IMR-90 (cell line): ENCODE measurements at regions not wholly inside any gene's neighbourhood (a gene's known extent, or its start where the extent isn't known, plus 50 kb on each side); places are given as distances from the start of the nearest gene placed in this dataset.

Source experiments
- ATAC-seq: fragments of 200-7000 bp; cut with Tn5 transposase; 2 replicates; pipeline ENCODE4 v1.9.1; 2020; ENCODE audit warnings: low read depth, mild to moderate bottlenecking, moderate library complexity
- BruUV-seq: library from RNA; stranded (reverse); fragments of 400-500 nt; replicated peaks from 2 replicates; lab custom pipeline; 2021; lab: Mats Ljungman, UMichigan
- CTCF ChIA-PET: fragments of 300-600 bp; formaldehyde crosslinking; extraction: SDS; loops from one replicate; lab custom pipeline; 2021; ENCODE audit warnings: antibody characterized with exemption; lab: Yijun Ruan, JAX
- POLR2A ChIA-PET: fragments of 300-600 bp; sonication (Branson Sonifier 250); formaldehyde crosslinking; loops from one replicate; lab custom pipeline; 2022; ENCODE audit warnings: antibody characterized with exemption; ENCODE audit not compliant: unreplicated experiment; lab: Charles Lee
- DNase-seq: peaks from one replicate; pipeline ENCODE4 v3.0.0; 2013
- H2AFZ ChIP-seq: replicated peaks from 2 replicates; pipeline ENCODE3; 2013; ENCODE audit warnings: low read length, mild to moderate bottlenecking; ENCODE audit not compliant: poor library complexity
- H2AK5ac ChIP-seq: 2 replicates; pipeline ENCODE4 v1.6.1; 2013; ENCODE audit warnings: low read depth, low read length, inconsistent platforms
- H2AK9ac ChIP-seq: replicated peaks from 2 replicates; pipeline ENCODE3; 2013; ENCODE audit warnings: mild to moderate bottlenecking, low read depth, low read length, moderate library complexity; ENCODE audit not compliant: poor library complexity
- H2BK120ac ChIP-seq: 2 replicates; pipeline ENCODE4 v1.6.1; 2013; ENCODE audit warnings: low read depth, low read length, inconsistent platforms
- H2BK15ac ChIP-seq: 3 replicates; pipeline ENCODE4 v1.6.1; 2013; ENCODE audit warnings: low read depth, low read length, inconsistent platforms
- H2BK20ac ChIP-seq: 2 replicates; pipeline ENCODE4 v1.6.1; 2013; ENCODE audit warnings: low read depth, mild to moderate bottlenecking, inconsistent platforms, low read length, moderate library complexity
- H2BK5ac ChIP-seq: 2 replicates; pipeline ENCODE4 v1.6.1; 2013; ENCODE audit warnings: mild to moderate bottlenecking, low read depth, low read length, inconsistent platforms; ENCODE audit not compliant: poor library complexity, severe bottlenecking
- H3K14ac ChIP-seq: replicated peaks from 2 replicates; pipeline ENCODE4 v1.6.1; 2013; ENCODE audit warnings: low read depth, low read length, inconsistent platforms
- H3K18ac ChIP-seq: 2 replicates; pipeline ENCODE4 v1.6.1; 2013; ENCODE audit warnings: low read depth, low read length, control low read depth
- H3K23ac ChIP-seq: 2 replicates; pipeline ENCODE4 v1.6.1; 2013; ENCODE audit warnings: low read depth, low read length, inconsistent platforms
- H3K27ac ChIP-seq: 2 replicates; pipeline ENCODE4 v1.5.1; 2013; ENCODE audit warnings: mild to moderate bottlenecking, control low read depth, low read length; ENCODE audit not compliant: insufficient read depth
- H3K27me3 ChIP-seq: 2 replicates; pipeline ENCODE4 v1.6.1; 2013; ENCODE audit warnings: low read length; ENCODE audit not compliant: control insufficient read depth, insufficient read depth
- H3K36me3 ChIP-seq: 2 replicates; pipeline ENCODE4 v1.6.1; 2013; ENCODE audit warnings: low read length, mixed read lengths; ENCODE audit not compliant: control insufficient read depth, insufficient read depth
- H3K4ac ChIP-seq: 2 replicates; pipeline ENCODE4 v1.6.1; 2013; ENCODE audit warnings: low read depth, low read length, inconsistent platforms
- H3K4me1 ChIP-seq: 2 replicates; pipeline ENCODE4 v1.6.1; 2013; ENCODE audit warnings: low read length, mixed read lengths; ENCODE audit not compliant: control insufficient read depth, insufficient read depth
- H3K4me2 ChIP-seq: 2 replicates; pipeline ENCODE4 v1.6.1; 2013; ENCODE audit warnings: low read depth, mild to moderate bottlenecking, control low read depth, low read length, moderate library complexity
- H3K4me3 ChIP-seq: 2 replicates; pipeline ENCODE4 v1.5.1; 2013; ENCODE audit warnings: low read depth, mild to moderate bottlenecking, control low read depth, low read length, moderate library complexity; ENCODE audit not compliant: insufficient read depth
- H3K56ac ChIP-seq: 2 replicates; pipeline ENCODE4 v1.6.1; 2013; ENCODE audit warnings: low read length, inconsistent platforms; ENCODE audit not compliant: insufficient read depth; ENCODE audit errors: extremely low read depth
- H3K79me1 ChIP-seq, 2 experiments: 2 replicates each; pipeline ENCODE4 v1.6.1; 2013; ENCODE audit warnings: low read length in 2 of 2, inconsistent platforms in 1 of 2, low read depth in 1 of 2
- H3K9ac ChIP-seq: 2 replicates; pipeline ENCODE4 v1.6.1; 2013; ENCODE audit warnings: low read depth, low read length, control low read depth
- H3K9me1 ChIP-seq: 2 replicates; pipeline ENCODE4 v1.6.1; 2013; ENCODE audit warnings: low read length, inconsistent platforms; ENCODE audit not compliant: insufficient read depth
- H3K9me3 ChIP-seq: 2 replicates; pipeline ENCODE4 v1.6.1; 2013; ENCODE audit warnings: low read length; ENCODE audit not compliant: control insufficient read depth, insufficient read depth
- H4K20me1 ChIP-seq: 2 replicates; pipeline ENCODE4 v1.6.1; 2013; ENCODE audit warnings: low read length, inconsistent platforms; ENCODE audit not compliant: insufficient read depth
- H4K5ac ChIP-seq: 2 replicates; pipeline ENCODE4 v1.6.1; 2013; ENCODE audit warnings: mild to moderate bottlenecking, low read depth, low read length, control low read depth
- H4K8ac ChIP-seq, 2 experiments: 2 replicates each; pipeline ENCODE4 v1.6.1; 2013; ENCODE audit warnings: low read depth in 2 of 2, low read length in 2 of 2, control low read depth in 1 of 2, inconsistent platforms in 1 of 2
- H4K91ac ChIP-seq: 2 replicates; pipeline ENCODE4 v1.6.1; 2013; ENCODE audit warnings: low read depth, low read length, inconsistent platforms; ENCODE audit not compliant: insufficient read depth
- BHLHE40 ChIP-seq: fragments of 150-350 bp; IDR thresholded peaks from 2 replicates; pipeline ENCODE4 v1.6.1; 2016; ENCODE audit warnings: mild to moderate bottlenecking, low read depth, low read length
- CEBPB ChIP-seq: IDR thresholded peaks from 2 replicates; pipeline ENCODE4 v1.6.1; 2012; ENCODE audit warnings: low read depth, low read length, improper control_type of control experiment
- CHD1 ChIP-seq: IDR thresholded peaks from 2 replicates; pipeline ENCODE4 v1.6.1; 2012; ENCODE audit warnings: low read depth, low read length, improper control_type of control experiment
- CTCF ChIP-seq: conservative IDR thresholded peaks from 2 replicates; pipeline ENCODE4 v1.5.1; 2012; ENCODE audit warnings: mild to moderate bottlenecking, low read depth, low read length, improper control_type of control experiment
- FOS ChIP-seq: fragments of 150-350 bp; IDR thresholded peaks from 2 replicates; pipeline ENCODE4 v1.6.1; 2016; ENCODE audit warnings: low read depth, low read length
- MAFK ChIP-seq: IDR thresholded peaks from 2 replicates; pipeline ENCODE4 v1.6.1; 2012; ENCODE audit warnings: low read depth, low read length, improper control_type of control experiment
- MAZ ChIP-seq: IDR thresholded peaks from 2 replicates; pipeline ENCODE4 v1.6.1; 2012; ENCODE audit warnings: low read depth, mild to moderate bottlenecking, low read length, improper control_type of control experiment, moderate library complexity, borderline replicate concordance
- MXI1 ChIP-seq: IDR thresholded peaks from 2 replicates; pipeline ENCODE4 v1.6.1; 2012; ENCODE audit warnings: low read depth, mild to moderate bottlenecking, low read length, moderate library complexity, borderline replicate concordance
- NFE2L2 ChIP-seq: fragments of 150-350 bp; IDR thresholded peaks from 2 replicates; pipeline ENCODE4 v1.6.1; 2016; ENCODE audit warnings: low read depth, mild to moderate bottlenecking, low read length
- POLR2A ChIP-seq: IDR thresholded peaks from 2 replicates; pipeline ENCODE4 v1.6.1; 2012; ENCODE audit warnings: mild to moderate bottlenecking, low read depth, low read length
- RAD21 ChIP-seq: IDR thresholded peaks from 2 replicates; pipeline ENCODE4 v1.6.1; 2012; ENCODE audit warnings: low read length, improper control_type of control experiment
- RCOR1 ChIP-seq: IDR thresholded peaks from 2 replicates; pipeline ENCODE4 v1.6.1; 2012; ENCODE audit warnings: mild to moderate bottlenecking, low read length, improper control_type of control experiment; ENCODE audit not compliant: insufficient replicate concordance
- RFX5 ChIP-seq: IDR thresholded peaks from 2 replicates; pipeline ENCODE4 v1.8.0; 2012; ENCODE audit warnings: low read depth, mild to moderate bottlenecking, low read length, moderate library complexity
- SMC3 ChIP-seq: fragments of 150-350 bp; IDR thresholded peaks from 2 replicates; pipeline ENCODE4 v1.6.1; 2016; ENCODE audit warnings: low read depth, mild to moderate bottlenecking, antibody characterized with exemption, low read length, moderate library complexity
- WGBS, 2 experiments: methylation state at CpG; one replicate each; pipeline versions ENCODE4 v1.1.5 to v1.1.7; 2013; ENCODE audit warnings: missing lambda C conversion rate in 2 of 2; ENCODE audit not compliant: insufficient read length in 1 of 2; ENCODE audit errors: extremely low coverage in 2 of 2; 5-methylcytosine and 5-hydroxymethylcytosine counted together
- dilution Hi-C: fragments of 300-500 bp; cut with HindIII; formaldehyde crosslinking; loops from one replicate; pipeline ENCODE4 v1.14.3; 2018; ENCODE audit warnings: low sequenced_read_pairs; ENCODE audit not compliant: unreplicated experiment
- in situ Hi-C: fragments of 300-500 bp; cut with MboI; formaldehyde crosslinking; loops from 3 replicates; pipeline ENCODE4 v1.14.3; 2019; ENCODE audit warnings: low sequenced_read_pairs, inconsistent platforms, mixed read lengths
- intact Hi-C: fragments of 100-400 bp; cut with micrococcal nuclease; formaldehyde crosslinking; loops from 2 replicates; pipeline ENCODE4 v1.10.0; 2022
- TF ChIP-seq, protein P1 (sequence below): fragments of 150-350 bp; IDR thresholded peaks from 2 replicates; pipeline ENCODE4 v1.6.1; 2016; ENCODE audit warnings: low read depth, mild to moderate bottlenecking, low read length, moderate library complexity, borderline replicate concordance
- TF ChIP-seq, protein P2 (sequence below): fragments of 150-350 bp; IDR thresholded peaks from 2 replicates; pipeline ENCODE4 v1.6.1; 2017; ENCODE audit warnings: mild to moderate bottlenecking, antibody characterized with exemption, low read length, low read depth

GRCh38 chr6:7045331-7045730 is 62.4 kb upstream of the RREB1 start:
- Histone ChIP-seq H3K4me3 (no peak overlapping the region), H2AFZ (no peak overlapping the region), H4K5ac (no peak overlapping the region), H3K27me3 (no peaks in the 10 kb centered on the region), H2BK20ac (no peak overlapping the region), H3K9me1 (no peaks in the 10 kb centered on the region), H3K56ac (no peak overlapping the region), H3K9ac (no peak overlapping the region), H4K91ac (no peak overlapping the region), H4K20me1 (no peaks in the 10 kb centered on the region), H2BK120ac (no peak overlapping the region), H3K9me3 (no peaks in the 10 kb centered on the region), H3K4me1 (no peaks in the 10 kb centered on the region), H2AK9ac (no peak overlapping the region), H4K8ac (no peak overlapping the region), H3K18ac (no peak overlapping the region), H3K27ac (no peak overlapping the region), H3K36me3 (no peaks in the 10 kb centered on the region), H3K4me2 (no peak overlapping the region), H3K14ac (no peak overlapping the region), H3K4ac (no peak overlapping the region), H2BK15ac (no peak overlapping the region), H3K79me1 (no peaks in the 10 kb centered on the region), H3K23ac (no peak overlapping the region), H2BK5ac (no peak overlapping the region), H2AK5ac (no peak overlapping the region)
- CTCF ChIA-PET: no interaction called here
- in situ Hi-C loops (no loop called here), intact Hi-C loops (no loop called here), dilution Hi-C loops (no loop called here)
- BruUV-seq: no TSS peak
- WGBS, 2 experiments: no CpG with 5 or more reads among the region's 4 CpGs
- no peak for DNase-seq
- TF ChIP-seq, protein P1, sequence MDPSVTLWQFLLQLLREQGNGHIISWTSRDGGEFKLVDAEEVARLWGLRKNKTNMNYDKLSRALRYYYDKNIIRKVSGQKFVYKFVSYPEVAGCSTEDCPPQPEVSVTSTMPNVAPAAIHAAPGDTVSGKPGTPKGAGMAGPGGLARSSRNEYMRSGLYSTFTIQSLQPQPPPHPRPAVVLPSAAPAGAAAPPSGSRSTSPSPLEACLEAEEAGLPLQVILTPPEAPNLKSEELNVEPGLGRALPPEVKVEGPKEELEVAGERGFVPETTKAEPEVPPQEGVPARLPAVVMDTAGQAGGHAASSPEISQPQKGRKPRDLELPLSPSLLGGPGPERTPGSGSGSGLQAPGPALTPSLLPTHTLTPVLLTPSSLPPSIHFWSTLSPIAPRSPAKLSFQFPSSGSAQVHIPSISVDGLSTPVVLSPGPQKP: no peak
- TF ChIP-seq RAD21 (no peak), FOS (no peak), MXI1 (no peak), SMC3 (no peak), RCOR1 (no peak), CTCF (no peak), CHD1 (no peak), NFE2L2 (no peak), MAFK (no peak), RFX5 (no peak), CEBPB (no peak), POLR2A (no peak), BHLHE40 (no peak), MAZ (no peak)
- TF ChIP-seq, protein P2, sequence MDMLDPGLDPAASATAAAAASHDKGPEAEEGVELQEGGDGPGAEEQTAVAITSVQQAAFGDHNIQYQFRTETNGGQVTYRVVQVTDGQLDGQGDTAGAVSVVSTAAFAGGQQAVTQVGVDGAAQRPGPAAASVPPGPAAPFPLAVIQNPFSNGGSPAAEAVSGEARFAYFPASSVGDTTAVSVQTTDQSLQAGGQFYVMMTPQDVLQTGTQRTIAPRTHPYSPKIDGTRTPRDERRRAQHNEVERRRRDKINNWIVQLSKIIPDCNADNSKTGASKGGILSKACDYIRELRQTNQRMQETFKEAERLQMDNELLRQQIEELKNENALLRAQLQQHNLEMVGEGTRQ: no peak
- POLR2A ChIA-PET: interaction anchor here (0.5 kb wide), 1 partner anchor 10 kb away, joined by 4 read pairs; no protein-coding TSS in a partner anchor
- ATAC-seq: no peak
